Umbilical cord (tissue), 1 donor: ENCODE measurements at regions not wholly inside any gene's neighbourhood (a gene's known extent, or its start where the extent isn't known, plus 50 kb on each side); places are given as distances from the start of the nearest gene placed in this dataset.

Experiments
- DNase-seq: peaks from one replicate; pipeline ENCODE4 v3.0.0-alpha.2; 2015; ENCODE audit warnings: low spot score

DNA sequence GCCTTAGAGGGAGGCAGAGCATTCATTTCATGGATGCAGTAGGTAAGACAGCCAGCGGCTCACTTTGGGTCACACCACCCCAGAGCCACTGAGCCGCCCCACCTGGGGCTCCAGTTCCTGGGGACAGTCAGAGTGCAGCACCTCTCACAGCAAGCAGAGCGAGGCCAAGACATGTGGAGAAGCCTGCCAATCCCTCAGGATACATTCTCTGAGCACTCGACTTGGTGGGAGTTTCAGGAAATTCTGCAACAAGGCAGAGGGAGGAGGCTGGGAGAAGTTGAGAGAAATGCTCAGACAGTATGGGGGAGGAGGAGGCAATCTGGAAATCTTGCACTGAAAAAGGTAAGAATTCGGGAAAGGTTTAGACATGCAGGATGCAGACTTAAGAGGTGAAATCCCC, 60.8 kb upstream of the WLS start:
- DNase-seq, result peak; percentile 74

GRCh38 chr1:68291688-68292384, 59.5 kb upstream of the WLS start:
- peak; percentile 77 for DNase-seq

DNA sequence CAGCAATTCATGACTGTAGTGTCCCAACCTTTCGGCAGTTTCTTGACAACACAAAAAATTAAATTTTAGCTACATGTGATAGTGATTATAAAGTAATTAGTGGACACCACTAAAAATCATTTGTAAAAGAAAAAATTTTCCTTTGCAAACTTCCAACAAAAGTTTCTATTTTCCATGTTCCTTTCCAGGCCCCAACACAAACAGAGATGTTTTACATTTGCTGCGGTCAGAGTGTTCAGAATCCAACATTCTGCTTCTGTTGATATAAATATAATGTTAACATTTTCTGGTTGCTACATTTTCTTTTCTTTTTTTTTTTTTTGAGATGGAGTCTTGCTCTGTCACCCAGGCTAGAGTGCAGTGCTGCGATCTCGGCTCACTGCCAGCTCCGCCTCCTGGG, 54.9 kb upstream of the WLS start:
- no peak for DNase-seq

DNA sequence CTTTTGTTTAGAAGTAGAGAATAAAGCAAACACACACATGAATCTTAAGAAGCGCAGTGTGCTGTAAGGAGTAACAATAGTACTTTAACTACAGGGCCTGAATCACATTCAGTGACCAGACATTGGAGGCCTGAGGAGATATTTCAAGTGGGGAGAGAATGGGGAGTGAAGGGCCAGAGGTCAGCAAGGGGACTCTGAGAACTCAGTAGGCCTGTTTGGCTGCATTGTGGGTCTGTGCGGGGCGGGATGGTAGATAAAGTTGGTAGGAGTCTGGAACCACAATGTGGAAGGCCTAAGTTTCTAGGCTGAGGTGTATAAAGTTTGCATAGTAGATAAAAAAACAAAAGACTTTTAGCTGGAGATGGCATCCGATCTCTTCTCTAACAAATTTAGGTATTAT, 52.7 kb upstream of the WLS start:
- DNase-seq, result no peak

- DNase-seq, result no peak
Observed at GRCh38 chr1:68281946-68282615, 49.8 kb upstream of the WLS start.
